NCI-H1417 (cell line): ENCODE measurements at regions not wholly inside any gene's neighbourhood (a gene's known extent, or its start where the extent isn't known, plus 50 kb on each side); places are given as distances from the start of the nearest gene placed in this dataset.
A peak's percentile ranks its signal among the peaks of the same experiment; 100 is the strongest.
"Not testable (repeated sequence)": the region's sequence is repeated elsewhere in the genome, so short reads cannot be mapped to it uniquely, and the experiment has no call there.

Experiments
- DNase-seq, 3 experiments: peaks; one replicate each; lab custom pipeline; 2025; lab: John Stamatoyannopoulos, UW

DNA sequence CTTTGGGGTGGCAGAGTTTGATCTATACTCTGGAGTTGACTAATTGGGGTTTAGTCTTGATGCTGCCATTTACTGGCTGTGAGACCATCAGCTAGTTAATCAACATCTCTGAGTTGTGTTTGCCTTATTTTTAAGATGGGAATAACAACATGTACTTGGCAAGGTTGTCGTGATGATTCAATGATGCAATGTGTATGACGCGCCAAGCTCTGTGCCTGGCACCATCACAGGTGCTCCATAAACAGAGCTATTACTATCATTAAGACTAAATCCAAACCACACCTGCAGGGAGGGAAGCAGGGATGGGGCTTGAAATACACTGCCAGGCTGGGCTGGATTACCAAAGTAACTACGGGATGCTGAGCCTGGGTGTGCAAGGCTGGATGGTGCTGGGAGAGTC lies 60.1 kb upstream of the E2F3 start:
- DNase-seq = no peak

- DNase-seq = not testable (repeated sequence)
These were observed 54.7 kb upstream of the E2F3 start for GRCh38 chr6:20346948-20347347.

- DNase-seq = no peak
These were observed 53.6 kb upstream of the E2F3 start for GRCh38 chr6:20348041-20348440.

DNA sequence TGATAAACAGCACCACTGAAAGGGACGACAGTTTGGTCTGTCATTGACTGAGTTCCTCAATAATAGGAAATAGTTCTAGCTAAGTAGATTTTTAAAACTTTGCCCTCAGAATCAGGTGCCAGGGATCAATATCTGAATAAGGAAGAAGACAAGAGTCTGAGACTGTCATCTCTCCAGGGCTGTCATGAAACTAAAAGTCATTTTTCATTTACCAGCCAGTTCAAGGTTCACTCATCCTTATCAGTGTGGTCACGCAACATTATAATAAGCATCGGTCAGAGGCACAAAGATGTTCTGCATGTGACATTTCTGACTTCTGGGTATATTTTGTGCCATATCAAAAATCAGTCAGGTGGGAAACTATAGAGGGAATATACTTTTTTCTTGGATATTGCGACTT lies 52.5 kb upstream of the E2F3 start:
- DNase-seq = no peak

GRCh38 chr6:20350215-20350614 lies 51.5 kb upstream of the E2F3 start:
- DNase-seq = no peak

DNA sequence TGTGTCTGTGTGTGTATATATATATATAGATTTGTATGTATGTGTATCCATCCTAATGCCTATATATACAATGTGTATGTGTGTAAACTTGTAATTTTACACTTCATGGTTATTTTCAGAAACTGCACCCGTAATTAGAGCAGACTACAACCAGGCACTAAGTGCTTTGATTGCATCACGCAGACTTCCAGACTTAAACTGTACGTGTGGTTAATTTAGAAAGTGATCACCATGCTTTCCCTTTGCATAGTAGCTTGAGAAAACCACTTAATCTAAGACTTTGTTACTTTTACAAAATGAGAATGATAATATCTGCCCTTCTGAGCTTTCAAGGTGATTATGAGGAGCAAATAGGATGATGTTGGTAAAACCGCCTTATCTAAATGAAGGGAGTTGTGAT lies 50.1 kb upstream of the E2F3 start:
- DNase-seq = peak in 1 of 3 experiments; percentile 5
